Right renal cortex interstitium (tissue), 3 donors: ENCODE measurements at regions not wholly inside any gene's neighbourhood (a gene's known extent, or its start where the extent isn't known, plus 50 kb on each side); places are given as distances from the start of the nearest gene placed in this dataset.
A peak's percentile ranks its signal among the peaks of the same experiment; 100 is the strongest.

ENCODE experiments used
- DNase-seq, 3 donors: peaks; one replicate each; pipeline ENCODE4 v3.0.0-alpha.2; 2013; ENCODE audit warnings: low read depth in 3 of 3, low spot score in 2 of 3

GRCh38 chr9:6703898-6704639 is 53.7 kb upstream of the KDM4C start:
- DNase-seq, result peak in 1 of 3 donors; percentile 59

GRCh38 chr9:6702707-6703106 is 55.1 kb upstream of the KDM4C start:
- no peak for DNase-seq

GRCh38 chr9:6696178-6696577 is 50.6 kb upstream of the GLDC start:
- DNase-seq, result no peak

GRCh38 chr9:6695121-6695814 is 49.7 kb upstream of the GLDC start:
- no peak for DNase-seq
